ENCODE measurements at regions not wholly inside any gene's neighbourhood (a gene's known extent, or its start where the extent isn't known, plus 50 kb on each side); places are given as distances from the start of the nearest gene placed in this dataset.

- TF ChIP-seq CTCF (IDR thresholded peaks at IDR 0.05) (no peak), POLR2A (IDR thresholded peaks at IDR 0.05) (no peak)
- H3K4me3 ChIP-seq (ENCODE audit: low read depth, poor library complexity, severe bottlenecking) = no peak overlapping the region
- WGBS, 2 donors = 19 to 30% methylated on average over 2 of the region's 2 CpGs
- intact Hi-C loops (cut with DNase I; ENCODE audit: low total_unique reads) = no loop called here
- DNase-seq (ENCODE audit: low spot score in 2 of 2) = no peak
Measured at GRCh38 chr3:107024551-107025026, 352.6 kb upstream of the CCDC54 start.

GRCh38 chr3:107025961-107026360, 351.3 kb upstream of the CCDC54 start:
- TF ChIP-seq CTCF (IDR thresholded peaks at IDR 0.05) = no peak
- no peak for TF ChIP-seq POLR2A (IDR thresholded peaks at IDR 0.05)
- intact Hi-C loops (cut with DNase I; ENCODE audit: low total_unique reads) = no loop called here
- DNase-seq (ENCODE audit: low spot score in 2 of 2) = no peak
- WGBS, 2 donors = 32 to 39% methylated on average over 3 of the region's 3 CpGs
- no peak overlapping the region for H3K4me3 ChIP-seq (ENCODE audit: low read depth, poor library complexity, severe bottlenecking)

- no peak for TF ChIP-seq CTCF (IDR thresholded peaks at IDR 0.05)
- TF ChIP-seq POLR2A (IDR thresholded peaks at IDR 0.05) = no peak
- no peak overlapping the region for H3K4me3 ChIP-seq (ENCODE audit: low read depth, poor library complexity, severe bottlenecking)
- intact Hi-C loops (cut with DNase I; ENCODE audit: low total_unique reads) = no loop called here
- no peak for DNase-seq (ENCODE audit: low spot score in 2 of 2)
- 83 to 84% methylated on average over 1 of the region's 1 CpG for WGBS, 2 donors
Measured at GRCh38 chr3:107028086-107028485, 349.2 kb upstream of the CCDC54 start.

- TF ChIP-seq CTCF (IDR thresholded peaks at IDR 0.05) = no peak
- no peak for TF ChIP-seq POLR2A (IDR thresholded peaks at IDR 0.05)
- WGBS, 2 donors = 86 to 90% methylated on average over 1 of the region's 1 CpG
- no peak overlapping the region for H3K4me3 ChIP-seq (ENCODE audit: low read depth, poor library complexity, severe bottlenecking)
- intact Hi-C loops (cut with DNase I; ENCODE audit: low total_unique reads) = no loop called here
- no peak for DNase-seq (ENCODE audit: low spot score in 2 of 2)
Measured at GRCh38 chr3:107028626-107029025, 348.6 kb upstream of the CCDC54 start.

- TF ChIP-seq POLR2A (IDR thresholded peaks at IDR 0.05) = no peak
- no peak for TF ChIP-seq CTCF (IDR thresholded peaks at IDR 0.05)
- DNase-seq (ENCODE audit: low spot score in 2 of 2) = no peak
- intact Hi-C loops (cut with DNase I; ENCODE audit: low total_unique reads) = no loop called here
- H3K4me3 ChIP-seq (ENCODE audit: low read depth, poor library complexity, severe bottlenecking) = no peak overlapping the region
- 86 to 93% methylated on average over 2 of the region's 2 CpGs for WGBS, 2 donors
Measured at GRCh38 chr3:107032111-107032510, 345.1 kb upstream of the CCDC54 start.

- H3K4me3 ChIP-seq (ENCODE audit: low read depth, poor library complexity, severe bottlenecking) = no peak overlapping the region
- intact Hi-C loops (cut with DNase I; ENCODE audit: low total_unique reads) = no loop called here
- DNase-seq (ENCODE audit: low spot score in 2 of 2) = no peak
- TF ChIP-seq CTCF (IDR thresholded peaks at IDR 0.05) (no peak), POLR2A (IDR thresholded peaks at IDR 0.05) (no peak)
- 81 to 87% methylated on average over 3 of the region's 3 CpGs for WGBS, 2 donors
Measured at GRCh38 chr3:107034142-107034541, 343.1 kb upstream of the CCDC54 start.
